HG03135 (cell line): ENCODE measurements at regions not wholly inside any gene's neighbourhood (a gene's known extent, or its start where the extent isn't known, plus 50 kb on each side); places are given as distances from the start of the nearest gene placed in this dataset.

Source experiments
- ATAC-seq: cut with Tn5 transposase; IDR thresholded peaks from one replicate; pipeline ENCODE4 v1.9.1; 2021; ENCODE audit warnings: mild to moderate bottlenecking, moderate library complexity; ENCODE audit not compliant: unreplicated experiment

- no peak for ATAC-seq
Observed at GRCh38 chr2:106941372-106941993, 55.5 kb upstream of the ST6GAL2 start.

- no peak for ATAC-seq
Observed at GRCh38 chr2:106943468-106944200, 57.7 kb upstream of the ST6GAL2 start.

- ATAC-seq = no peak
Observed at GRCh38 chr2:106944215-106944614, 58.2 kb upstream of the ST6GAL2 start.

- no peak for ATAC-seq
Observed at GRCh38 chr2:106948540-106948939, 62.6 kb upstream of the ST6GAL2 start.

GRCh38 chr2:106953236-106953635 lies 67.3 kb upstream of the ST6GAL2 start:
- no peak for ATAC-seq

GRCh38 chr2:106953779-106954178 lies 67.8 kb upstream of the ST6GAL2 start:
- no peak for ATAC-seq

- no peak for ATAC-seq
Observed at GRCh38 chr2:106954304-106954703, 68.3 kb upstream of the ST6GAL2 start.

- ATAC-seq = no peak
Observed at GRCh38 chr2:106956416-106956815, 70.4 kb upstream of the ST6GAL2 start.

- no peak for ATAC-seq
Observed at GRCh38 chr2:106956879-106957278, 70.9 kb upstream of the ST6GAL2 start.

- no peak for ATAC-seq
Observed at GRCh38 chr2:106959975-106960682, 74.2 kb upstream of the ST6GAL2 start.

- no peak for ATAC-seq
Observed at GRCh38 chr2:106960683-106961161, 74.8 kb upstream of the ST6GAL2 start.

- no peak for ATAC-seq
Observed at GRCh38 chr2:106961328-106961727, 75.4 kb upstream of the ST6GAL2 start.

- no peak for ATAC-seq
Observed at GRCh38 chr2:106963156-106963555, 77.2 kb upstream of the ST6GAL2 start.

GRCh38 chr2:106963893-106964292 lies 77.9 kb upstream of the ST6GAL2 start:
- ATAC-seq = no peak

GRCh38 chr2:106965611-106966010 lies 79.6 kb upstream of the ST6GAL2 start:
- ATAC-seq = no peak

- no peak for ATAC-seq
Observed at GRCh38 chr2:106969777-106970176, 83.8 kb upstream of the ST6GAL2 start.

- no peak for ATAC-seq
Observed at GRCh38 chr2:106970471-106971261, 84.7 kb upstream of the ST6GAL2 start.

- no peak for ATAC-seq
Observed at GRCh38 chr2:106972782-106973181, 86.8 kb upstream of the ST6GAL2 start.

GRCh38 chr2:106974891-106975290 lies 88.9 kb upstream of the ST6GAL2 start:
- ATAC-seq = no peak

- ATAC-seq = no peak
Observed at GRCh38 chr2:106975641-106976040, 89.7 kb upstream of the ST6GAL2 start.

- no peak for ATAC-seq
Observed at GRCh38 chr2:106976548-106976947, 90.6 kb upstream of the ST6GAL2 start.
